ENCODE measurements at regions not wholly inside any gene's neighbourhood (a gene's known extent, or its start where the extent isn't known, plus 50 kb on each side); places are given as distances from the start of the nearest gene placed in this dataset.

GRCh38 chr7:31261341-31261740 lies 79.2 kb downstream of the NEUROD6 start:
- no CpG with 5 or more reads among the region's 7 CpGs for WGBS (ENCODE audit: extremely low coverage, insufficient read length, low lambda C conversion rate)
- Histone ChIP-seq H2BK15ac (ENCODE audit: low read depth, low read length) (no peak overlapping the region), H3K4me2 (ENCODE audit: insufficient read depth, insufficient read length, low read length) (no peak overlapping the region), H3K79me2 (ENCODE audit: insufficient read depth, low read length) (no peaks in the 10 kb centered on the region), H3T11ph (ENCODE audit: low read length) (no peak overlapping the region), H2BK5ac (ENCODE audit: insufficient read length, low read length) (no peak overlapping the region), H3K4me1 (ENCODE audit: insufficient read depth, low read length) (no peaks in the 10 kb centered on the region), H3K9ac (ENCODE audit: extremely low read depth, insufficient read length, low read length) (no peak overlapping the region), H2AK5ac (ENCODE audit: insufficient read length, low read length) (no peak overlapping the region), H3K27me3 (ENCODE audit: insufficient read depth, low read length) (no peaks in the 10 kb centered on the region), H3K18ac (ENCODE audit: insufficient read length, low read depth, low read length) (no peak overlapping the region), H4K20me1 (ENCODE audit: control insufficient read depth, insufficient read depth, insufficient read length) (no peaks in the 10 kb centered on the region), H3K14ac (ENCODE audit: insufficient read depth, low read length) (no peak overlapping the region), H3K23ac (ENCODE audit: insufficient read length, low read depth, low read length) (no peak overlapping the region), H4K5ac (ENCODE audit: insufficient read length, low read depth, low read length) (no peak overlapping the region), H2BK12ac (ENCODE audit: insufficient read length, low read depth, low read length) (no peak overlapping the region), H3K9me3 (ENCODE audit: control insufficient read depth, low read depth, low read length) (no peaks in the 10 kb centered on the region), H3K27ac (ENCODE audit: insufficient read length, low read depth, low read length) (no peak overlapping the region), H4K91ac (ENCODE audit: insufficient read length, low read depth, low read length) (no peak overlapping the region), H3K23me2 (ENCODE audit: insufficient read length, low read depth, low read length, poor library complexity, severe bottlenecking) (no peaks in the 10 kb centered on the region), H2BK20ac (ENCODE audit: low read depth, low read length, poor library complexity, severe bottlenecking) (no peak overlapping the region), H3K4ac (ENCODE audit: low read depth, low read length) (no peak overlapping the region), H2AFZ (ENCODE audit: low read length) (no peak overlapping the region), H3K79me1 (ENCODE audit: insufficient read depth, low read depth, low read length, poor library complexity, severe bottlenecking) (no peaks in the 10 kb centered on the region), H2BK120ac (ENCODE audit: low read depth, low read length, poor library complexity, severe bottlenecking) (no peak overlapping the region), H4K8ac (replicated peaks; ENCODE audit: insufficient read length, low read depth, low read length) (no peak overlapping the region), H3K56ac (ENCODE audit: insufficient read length, low read depth, low read length) (no peak overlapping the region)
- Mint-ChIP-seq H3K27me3 (ENCODE audit: low read depth) (no peaks in the 10 kb centered on the region; the same call in 1 of the 2 replicates), H3K4me1 (peaks cover 13 to 15% of the 10 kb centered on the region in 2 experiments), H3K9me3 (peaks cover 0 to 2% of the 10 kb centered on the region in 2 experiments; a peak in 1 of 5 replicates), H3K36me3 (ENCODE audit: insufficient read depth in 1 of 3, low read depth in 3 of 3) (no peaks in the 10 kb centered on the region), H3K27ac (no peak overlapping the region), H3K4me3 (no peak overlapping the region)
- no peak for TF ChIP-seq CTCF (conservative IDR thresholded peaks at IDR 0.05)
- DNase-seq = no peak

Measured in H9 (cell line).